ENCODE measurements at regions not wholly inside any gene's neighbourhood (a gene's known extent, or its start where the extent isn't known, plus 50 kb on each side); places are given as distances from the start of the nearest gene placed in this dataset.
A peak's percentile ranks its signal among the peaks of the same experiment; 100 is the strongest.

DNA sequence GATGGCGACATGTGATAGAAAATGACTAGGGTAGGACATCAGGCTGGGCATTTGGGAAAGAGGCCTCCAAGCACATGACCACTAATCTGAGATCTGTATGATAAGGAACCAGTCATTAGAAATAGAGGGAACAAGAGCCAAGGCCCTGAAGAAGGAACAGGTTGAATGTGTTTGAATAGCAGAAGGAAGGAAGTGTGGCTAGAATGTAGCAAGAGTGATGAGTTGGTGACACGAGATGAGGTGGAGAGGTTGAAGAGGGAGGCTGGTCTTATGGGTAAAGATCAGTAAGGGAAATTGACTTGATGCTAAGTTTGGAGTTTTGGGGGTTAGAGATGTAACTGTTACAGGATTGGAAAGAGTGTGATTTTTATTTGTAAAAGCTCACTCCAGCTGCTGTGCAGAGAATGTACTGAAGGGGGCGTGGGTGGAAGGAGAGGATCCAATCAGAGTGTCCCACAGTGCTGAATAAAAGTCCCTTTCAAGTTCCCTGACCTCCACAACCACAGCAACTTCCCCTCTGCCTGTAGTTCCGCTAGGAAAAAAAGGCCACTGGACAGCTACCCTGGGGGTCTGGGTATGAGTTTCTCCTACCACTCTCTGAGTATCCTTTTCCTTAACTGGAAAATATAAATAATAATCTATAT lies 295.0 kb downstream of the OMA1 start:
- peaks cover 0 to 36% (median 5%) of the 10 kb centered on the region in 9 donors for H3K27me3 ChIP-seq
- no peak overlapping the region for H3K27ac ChIP-seq
- intact Hi-C loops (cut with DNase I), result loop anchor here in 1 of 10 donors (5.0 kb wide), 1 partner anchor 296 kb away; the partner anchor contains the start of gene OMA1
- H3K4me1 ChIP-seq, result peaks cover 0 to 29% (median 17%) of the 10 kb centered on the region in 12 donors
- DNase-seq, result no peak
- no peak overlapping the region for H3K4me3 ChIP-seq
- WGBS, 4 donors, result 50 to 59% (median 51%) methylated on average over 4 of the region's 4 CpGs
- TF ChIP-seq POLR2A (IDR thresholded peaks at IDR 0.05), result no peak
- TF ChIP-seq, protein P1, sequence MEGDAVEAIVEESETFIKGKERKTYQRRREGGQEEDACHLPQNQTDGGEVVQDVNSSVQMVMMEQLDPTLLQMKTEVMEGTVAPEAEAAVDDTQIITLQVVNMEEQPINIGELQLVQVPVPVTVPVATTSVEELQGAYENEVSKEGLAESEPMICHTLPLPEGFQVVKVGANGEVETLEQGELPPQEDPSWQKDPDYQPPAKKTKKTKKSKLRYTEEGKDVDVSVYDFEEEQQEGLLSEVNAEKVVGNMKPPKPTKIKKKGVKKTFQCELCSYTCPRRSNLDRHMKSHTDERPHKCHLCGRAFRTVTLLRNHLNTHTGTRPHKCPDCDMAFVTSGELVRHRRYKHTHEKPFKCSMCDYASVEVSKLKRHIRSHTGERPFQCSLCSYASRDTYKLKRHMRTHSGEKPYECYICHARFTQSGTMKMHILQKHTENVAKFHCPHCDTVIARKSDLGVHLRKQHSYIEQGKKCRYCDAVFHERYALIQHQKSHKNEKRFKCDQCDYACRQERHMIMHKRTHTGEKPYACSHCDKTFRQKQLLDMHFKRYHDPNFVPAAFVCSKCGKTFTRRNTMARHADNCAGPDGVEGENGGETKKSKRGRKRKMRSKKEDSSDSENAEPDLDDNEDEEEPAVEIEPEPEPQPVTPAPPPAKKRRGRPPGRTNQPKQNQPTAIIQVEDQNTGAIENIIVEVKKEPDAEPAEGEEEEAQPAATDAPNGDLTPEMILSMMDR (IDR thresholded peaks at IDR 0.05), result peak in 2 of 12 donors; percentile 10 to 18
- H3K9me3 ChIP-seq, result peaks cover 0 to 6% (median 0%) of the 10 kb centered on the region in 12 donors
- H3K36me3 ChIP-seq, result no peaks in the 10 kb centered on the region
- ATAC-seq, result no peak

DNA sequence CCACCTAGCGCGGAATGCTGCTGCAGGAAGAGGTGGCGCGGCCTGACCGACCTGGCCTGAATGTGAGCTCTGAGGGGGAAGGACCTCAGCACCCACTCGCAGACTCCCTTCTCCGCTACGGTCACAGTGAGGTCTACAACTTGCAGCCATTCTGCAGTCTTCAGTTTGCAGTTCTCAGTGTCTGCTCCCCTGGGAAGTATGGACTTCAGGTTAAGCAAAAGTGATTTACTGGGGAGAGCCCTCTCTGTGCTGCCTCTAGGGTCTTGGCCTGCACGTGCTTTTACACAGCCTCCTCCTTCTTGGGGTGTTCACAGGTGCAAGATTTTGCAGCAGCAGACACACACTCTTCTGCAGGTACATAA lies 296.0 kb downstream of the OMA1 start:
- Histone ChIP-seq H3K4me1 (peaks cover 0 to 29% (median 17%) of the 10 kb centered on the region in 12 donors), H3K4me3 (peak overlapping the region in 8 of 12 donors; percentile 42 to 55 (median 52)), H3K9me3 (peaks cover 0 to 6% (median 0%) of the 10 kb centered on the region in 12 donors), H3K27me3 (peaks cover 0 to 37% (median 6%) of the 10 kb centered on the region in 9 donors), H3K36me3 (no peaks in the 10 kb centered on the region), H3K27ac (no peak overlapping the region)
- intact Hi-C loops (cut with DNase I), result loop anchor here in 1 of 10 donors (5.0 kb wide), 1 partner anchor 297 kb away; the partner anchor contains the start of gene OMA1
- no peak for DNase-seq
- ATAC-seq, result no peak
- WGBS, 4 donors, result 7 to 17% (median 9%) methylated on average over 9 of the region's 9 CpGs
- TF ChIP-seq, protein P1 (IDR thresholded peaks at IDR 0.05), result no peak
- no peak for TF ChIP-seq POLR2A (IDR thresholded peaks at IDR 0.05)

GRCh38 chr1:58249737-58250586 lies 296.6 kb downstream of the OMA1 start:
- Histone ChIP-seq H3K27ac (peak overlapping the region in 1 of 12 donors; percentile 18), H3K4me3 (peak overlapping the region; percentile 25 to 55 (median 50)), H3K4me1 (peaks cover 0 to 29% (median 17%) of the 10 kb centered on the region in 12 donors), H3K36me3 (no peaks in the 10 kb centered on the region), H3K27me3 (peaks cover 0 to 42% (median 6%) of the 10 kb centered on the region in 9 donors), H3K9me3 (no peaks in the 10 kb centered on the region)
- ATAC-seq (peak; percentile 71 to 89 (median 87)), DNase-seq (peak; percentile 18 to 68 (median 35))
- 0 to 1% (median 1%) methylated on average over 44 to 81 of the region's 81 CpGs for WGBS, 4 donors
- intact Hi-C loops (cut with DNase I), result loop anchor here in 1 of 10 donors (5.0 kb wide), 1 partner anchor 297 kb away; the partner anchor contains the start of gene OMA1
- no peak for TF ChIP-seq POLR2A (IDR thresholded peaks at IDR 0.05)
- TF ChIP-seq, protein P1 (IDR thresholded peaks at IDR 0.05), result peak in 3 of 12 donors; percentile 5 to 9 (median 6)

GRCh38 chr1:58249388-58249736 lies 297.2 kb downstream of the OMA1 start:
- H3K4me3 ChIP-seq, result peak overlapping the region; percentile 25 to 55 (median 50)
- TF ChIP-seq, protein P1 (IDR thresholded peaks at IDR 0.05), result no peak
- no peak for TF ChIP-seq POLR2A (IDR thresholded peaks at IDR 0.05)
- no peaks in the 10 kb centered on the region for H3K9me3 ChIP-seq
- ATAC-seq (no peak), DNase-seq (no peak)
- no peaks in the 10 kb centered on the region for H3K36me3 ChIP-seq
- intact Hi-C loops (cut with DNase I), result no loop called here
- 2 to 4% (median 2%) methylated on average over 14 of the region's 14 CpGs for whole genome bisulfite sequencing, 4 donors
- peak overlapping the region in 1 of 12 donors; percentile 18 for H3K27ac ChIP-seq
- H3K27me3 ChIP-seq, result peaks cover 0 to 47% (median 6%) of the 10 kb centered on the region in 9 donors
- peaks cover 0 to 29% (median 17%) of the 10 kb centered on the region in 12 donors for H3K4me1 ChIP-seq
